Vagina (tissue), 2 donors: ENCODE measurements at regions not wholly inside any gene's neighbourhood (a gene's known extent, or its start where the extent isn't known, plus 50 kb on each side); places are given as distances from the start of the nearest gene placed in this dataset.

Experiments used
- CTCF ChIP-seq, 3 experiments: fragments of 450-650 bp in 2 of 3; fragments of 200-600 bp in 1 of 3; sonication (generic) in 1 of 3; IDR thresholded peaks; one replicate each; pipeline ENCODE4 v1.5.1; 2017 to 2019; ENCODE audit warnings: antibody characterized with exemption in 3 of 3, mild to moderate bottlenecking in 2 of 3, moderate library complexity in 2 of 3
- POLR2A ChIP-seq, 2 donors: fragments of 450-650 bp; IDR thresholded peaks; one replicate each; pipeline ENCODE4 v1.6.1; 2017; ENCODE audit warnings: antibody characterized with exemption in 2 of 2, mild to moderate bottlenecking in 2 of 2, moderate library complexity in 2 of 2
- POLR2AphosphoS5 ChIP-seq, 2 donors: sonication (generic); formaldehyde crosslinking; IDR thresholded peaks; one replicate each; pipeline ENCODE4 v1.9.0; 2017; ENCODE audit warnings: antibody characterized with exemption in 2 of 2, mild to moderate bottlenecking in 2 of 2, low read depth in 1 of 2; ENCODE audit not compliant: insufficient read depth in 1 of 2

GRCh38 chr3:178417736-178418135 lies 118.5 kb upstream of the KCNMB2 start:
- TF ChIP-seq CTCF (IDR thresholded peaks at IDR 0.05): no peak
- no peak for TF ChIP-seq POLR2AphosphoS5 (IDR thresholded peaks at IDR 0.05; ENCODE audit: insufficient read depth in 1 of 2, low read depth in 1 of 2)
- TF ChIP-seq POLR2A (IDR thresholded peaks at IDR 0.05): no peak
